ENCODE measurements at regions not wholly inside any gene's neighbourhood (a gene's known extent, or its start where the extent isn't known, plus 50 kb on each side); places are given as distances from the start of the nearest gene placed in this dataset.

GRCh38 chr4:141330616-141331015 is 109.9 kb downstream of the ZNF330 start:
- Histone ChIP-seq H4K20me1 (ENCODE audit: insufficient read depth, low read length) (no peaks in the 10 kb centered on the region), H3K4me1 (ENCODE audit: insufficient read depth, low read length) (no peaks in the 10 kb centered on the region), H3K9ac (ENCODE audit: insufficient read depth, low read depth, low read length) (no peak overlapping the region), H3K4me3 (replicated peaks in 1 of 3; ENCODE audit: insufficient read depth in 1 of 3, low read depth in 2 of 3, low read length in 3 of 3) (no peak overlapping the region), H3K79me2 (ENCODE audit: insufficient read depth, low read length) (no peaks in the 10 kb centered on the region), H3K27me3 (ENCODE audit: control insufficient read depth in 1 of 2, insufficient read depth in 2 of 2, low read length in 2 of 2) (peaks cover 0 to 4% of the 10 kb centered on the region in 2 experiments; a peak in 1 of 5 replicates), H3K36me3 (replicated peaks in 1 of 2; ENCODE audit: control insufficient read depth in 1 of 2, insufficient read depth in 2 of 2, low read length in 2 of 2) (no peaks in the 10 kb centered on the region), H3K27ac (ENCODE audit: extremely low read length, insufficient read depth, low read length) (no peak overlapping the region), H2AFZ (ENCODE audit: low read length) (no peak overlapping the region), H3K9me3 (ENCODE audit: low read length) (no peaks in the 10 kb centered on the region), H3K4me2 (ENCODE audit: low read depth, low read length) (no peak overlapping the region)
- ATAC-seq (no peak), FAIRE-seq (no peak), DNase-seq (ENCODE audit: low spot score) (no peak)
- POLR2A ChIA-PET: no interaction called here
- TF ChIP-seq TBL1XR1 (IDR thresholded peaks at IDR 0.05; ENCODE audit: borderline replicate concordance, low read length, partially characterized antibody): no peak
- no peak for TF ChIP-seq REST (IDR thresholded peaks at IDR 0.05; ENCODE audit: borderline replicate concordance in 1 of 2, low read depth in 1 of 2, low read length in 2 of 2)
- no peak for TF ChIP-seq GZF1 (CRISPR knock-in tag; IDR thresholded peaks at IDR 0.05)
- no peak for TF ChIP-seq ATF6 (CRISPR knock-in tag; conservative IDR thresholded peaks at IDR 0.05)
- TF ChIP-seq ZNF704 (CRISPR knock-in tag; IDR thresholded peaks at IDR 0.05; ENCODE audit: borderline replicate concordance): no peak
- intact Hi-C loops (cut with micrococcal nuclease; ENCODE audit: unreplicated experiment) (no loop called here), in situ Hi-C loops (cut with HindIII; ENCODE audit: extremely low pct_ligation_motif_present, low pct_unique_long_range_greater_than_20kb) (no loop called here)
- WGBS (ENCODE audit: low lambda C conversion rate): 0% methylated on average over 1 of the region's 1 CpG
- CTCF ChIA-PET (ENCODE audit: low intra/inter-chr PET ratio, low total read pairs): no interaction called here
- BruUV-seq (replicated peaks): no TSS peak
